IPS DF 6.9 (cell line): ENCODE measurements at regions not wholly inside any gene's neighbourhood (a gene's known extent, or its start where the extent isn't known, plus 50 kb on each side); places are given as distances from the start of the nearest gene placed in this dataset.

ENCODE experiments used
- DNase-seq: peaks from one replicate; pipeline ENCODE4 v3.0.0-alpha.2; 2013; ENCODE audit warnings: low read depth, low spot score
- H3K27ac ChIP-seq: one replicate; pipeline ENCODE4 v1.5.1; 2013; ENCODE audit warnings: low read length, control low read depth
- H3K27me3 ChIP-seq: 2 replicates; pipeline ENCODE4 v1.6.1; 2013; ENCODE audit warnings: mild to moderate bottlenecking, low read length; ENCODE audit not compliant: control insufficient read depth, insufficient read depth
- H3K36me3 ChIP-seq: 2 replicates; pipeline ENCODE4 v1.6.1; 2013; ENCODE audit warnings: low read length; ENCODE audit not compliant: control insufficient read depth, insufficient read depth
- H3K4me1 ChIP-seq: 2 replicates; pipeline ENCODE4 v1.6.1; 2013; ENCODE audit warnings: low read length; ENCODE audit not compliant: control insufficient read depth, insufficient read depth
- H3K4me3 ChIP-seq: 2 replicates; pipeline ENCODE4 v1.5.1; 2013; ENCODE audit warnings: mild to moderate bottlenecking, low read length
- H3K9me3 ChIP-seq: 2 replicates; pipeline ENCODE4 v1.6.1; 2013; ENCODE audit warnings: low read length, inconsistent platforms; ENCODE audit not compliant: control insufficient read depth, insufficient read depth
- WGBS: extraction: QIAGEN DNeasy Blood & Tissue Kit; methylation state at CpG from one replicate; pipeline ENCODE4 v1.1.7; 2013; ENCODE audit warnings: mixed read lengths, missing lambda C conversion rate; ENCODE audit not compliant: insufficient read length, insufficient coverage; 5-methylcytosine and 5-hydroxymethylcytosine counted together

DNA sequence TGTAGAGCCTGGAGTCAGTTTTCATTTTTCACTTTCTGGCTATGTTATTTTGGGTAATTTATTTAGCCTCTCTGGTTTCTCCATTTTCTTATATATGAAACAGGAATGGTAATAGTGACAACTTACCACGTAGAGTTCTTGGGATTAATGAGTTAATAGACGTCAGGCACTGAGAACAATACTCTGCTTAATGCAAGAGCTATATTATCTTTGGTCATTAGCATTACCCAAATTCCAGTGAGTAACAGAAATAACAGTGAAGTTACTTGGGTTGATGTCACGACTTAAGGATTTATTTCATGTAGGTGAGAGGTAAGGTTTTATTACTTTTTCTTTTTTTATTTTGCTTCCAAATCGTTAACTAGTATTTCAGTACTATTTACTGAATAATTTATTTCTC, 601.0 kb upstream of the GCFC2 start:
- Histone ChIP-seq H3K9me3 (no peaks in the 10 kb centered on the region), H3K4me1 (no peaks in the 10 kb centered on the region; the same call in 1 of the 2 replicates), H3K27ac (no peak overlapping the region), H3K36me3 (no peaks in the 10 kb centered on the region), H3K27me3 (no peaks in the 10 kb centered on the region), H3K4me3 (no peak overlapping the region)
- no peak for DNase-seq
- no CpG with 5 or more reads among the region's 4 CpGs for WGBS

DNA sequence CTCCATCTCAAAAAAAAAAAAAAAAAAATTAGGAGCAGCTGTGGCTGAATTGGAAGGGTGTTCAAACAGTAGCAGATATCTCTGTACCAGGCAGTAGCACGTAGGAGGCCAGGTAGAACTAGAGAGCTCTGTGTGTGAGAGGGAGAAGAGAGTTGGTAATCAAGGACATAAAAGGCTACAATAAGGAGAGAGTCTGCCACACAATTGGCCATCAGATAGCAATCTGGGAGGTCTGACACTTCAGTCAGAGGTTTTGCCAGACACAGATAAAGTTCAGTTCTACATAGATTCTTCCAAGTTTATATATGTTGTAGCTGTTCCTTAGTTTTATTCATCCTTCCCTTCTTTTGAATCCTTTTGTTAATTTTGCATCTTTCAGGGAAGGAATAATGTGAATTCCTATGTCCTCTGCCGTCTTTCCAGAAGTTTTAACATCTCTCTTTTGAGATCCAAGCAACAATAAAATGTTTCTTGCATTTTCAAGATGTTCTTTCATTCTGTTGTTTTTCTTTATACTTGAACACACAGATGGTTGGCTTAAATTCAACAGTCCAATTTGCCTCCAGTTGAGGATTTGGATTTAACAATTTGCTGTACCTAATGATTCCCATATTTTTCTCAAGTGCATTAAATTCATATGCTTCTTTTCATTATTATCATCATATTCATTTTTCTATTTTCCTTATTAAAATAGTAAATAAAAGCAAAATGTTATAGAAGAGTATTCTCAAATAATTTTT, 600.3 kb upstream of the GCFC2 start:
- no peak for DNase-seq
- no CpG with 5 or more reads among the region's 2 CpGs for WGBS
- Histone ChIP-seq H3K27ac (no peak overlapping the region), H3K9me3 (no peaks in the 10 kb centered on the region), H3K27me3 (no peaks in the 10 kb centered on the region), H3K36me3 (no peaks in the 10 kb centered on the region), H3K4me1 (no peaks in the 10 kb centered on the region; the same call in 1 of the 2 replicates), H3K4me3 (no peak overlapping the region)

DNA sequence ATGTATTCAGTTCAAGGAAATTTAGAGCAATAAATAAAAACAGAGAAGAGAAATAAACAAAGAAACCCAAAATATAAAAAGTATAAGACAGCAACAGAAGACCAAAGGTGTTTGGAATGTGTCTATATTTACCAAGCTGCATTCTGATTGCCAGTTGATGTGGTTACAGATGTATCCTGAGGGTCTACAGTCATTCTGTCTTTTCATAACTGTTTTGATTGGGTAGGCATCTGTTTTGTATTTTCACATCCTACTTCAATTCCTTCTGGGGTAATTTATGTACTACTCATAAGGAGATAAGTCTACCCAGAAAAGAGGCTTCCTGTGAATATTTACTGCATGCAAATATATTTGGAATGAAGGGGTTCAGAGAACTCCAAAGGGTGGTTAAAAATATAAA, 596.8 kb upstream of the GCFC2 start:
- H3K36me3 ChIP-seq = no peaks in the 10 kb centered on the region
- H3K4me1 ChIP-seq = no peaks in the 10 kb centered on the region; the same call in 1 of the 2 replicates
- no peak overlapping the region for H3K27ac ChIP-seq

DNA sequence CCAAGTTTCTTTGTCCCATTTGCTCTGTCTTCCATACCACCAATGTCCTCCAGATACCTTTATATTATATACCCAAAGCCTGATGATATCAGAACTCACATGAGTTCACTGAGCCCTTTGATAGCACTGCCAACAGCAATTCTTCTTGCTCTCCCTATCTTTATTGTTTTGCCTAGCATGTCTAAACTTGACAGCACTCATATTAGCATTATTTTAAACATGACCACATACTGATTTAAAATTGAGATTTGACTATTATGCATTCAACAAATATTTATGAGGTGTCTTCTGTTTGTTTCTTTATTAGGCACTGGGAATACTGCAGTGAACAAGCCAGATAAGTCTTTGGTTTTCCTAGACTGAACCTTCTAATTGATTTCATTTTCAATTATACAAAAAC, 587.3 kb upstream of the GCFC2 start:
- Histone ChIP-seq H3K4me1 (no peaks in the 10 kb centered on the region), H3K9me3 (no peaks in the 10 kb centered on the region), H3K27me3 (no peaks in the 10 kb centered on the region), H3K27ac (no peak overlapping the region), H3K4me3 (no peak overlapping the region), H3K36me3 (no peaks in the 10 kb centered on the region)
- no peak for DNase-seq

More for the DNA sequence above, 596.8 kb upstream of the GCFC2 start:
- Histone ChIP-seq H3K27me3 (no peaks in the 10 kb centered on the region), H3K9me3 (no peaks in the 10 kb centered on the region), H3K4me3 (no peak overlapping the region)
- no peak for DNase-seq

DNA sequence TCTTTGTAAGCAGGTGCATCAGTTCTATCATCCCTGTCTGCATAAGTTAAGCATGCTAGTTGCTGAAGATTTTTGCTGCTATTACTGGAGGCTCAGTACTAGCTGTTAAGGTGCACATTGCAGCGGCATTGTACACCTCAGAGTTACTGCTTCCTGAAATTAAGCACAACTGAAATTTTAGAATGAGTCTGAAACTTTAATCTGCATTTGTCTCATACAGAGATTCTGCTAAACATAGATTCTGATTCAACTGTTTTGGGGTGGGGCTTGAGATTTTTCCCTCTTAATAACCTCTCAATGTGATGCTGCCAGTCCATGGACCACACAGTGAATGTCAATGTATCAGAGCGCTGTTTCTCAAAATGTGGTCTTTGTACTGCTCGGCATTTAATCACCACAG, 585.7 kb upstream of the GCFC2 start:
- Histone ChIP-seq H3K4me1 (no peaks in the 10 kb centered on the region), H3K36me3 (no peaks in the 10 kb centered on the region), H3K9me3 (no peaks in the 10 kb centered on the region), H3K27ac (no peak overlapping the region), H3K4me3 (no peak overlapping the region), H3K27me3 (no peaks in the 10 kb centered on the region)
- WGBS = no CpG with 5 or more reads among the region's 3 CpGs
- DNase-seq = no peak

DNA sequence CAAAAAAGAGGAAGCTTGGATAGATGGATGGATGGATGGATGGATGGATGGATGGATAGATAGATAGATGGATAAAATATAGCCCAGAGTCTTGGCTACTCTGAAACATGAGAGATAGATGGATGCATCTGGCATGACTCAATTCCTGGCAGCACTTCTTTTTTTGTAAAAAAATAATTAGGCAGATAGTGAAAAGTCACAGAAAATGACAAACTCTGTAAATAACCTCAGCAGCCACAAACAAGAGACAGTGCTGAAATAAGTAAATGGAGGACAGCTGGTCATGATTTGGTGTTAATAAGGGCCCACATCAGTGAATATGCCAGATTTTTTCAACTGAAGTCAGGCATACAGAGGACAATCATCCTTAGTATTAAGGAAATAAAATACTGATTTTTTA, 585.0 kb upstream of the GCFC2 start:
- no peak for DNase-seq
- Histone ChIP-seq H3K4me1 (no peaks in the 10 kb centered on the region), H3K36me3 (no peaks in the 10 kb centered on the region), H3K9me3 (no peaks in the 10 kb centered on the region), H3K4me3 (no peak overlapping the region), H3K27ac (no peak overlapping the region), H3K27me3 (no peaks in the 10 kb centered on the region)

DNA sequence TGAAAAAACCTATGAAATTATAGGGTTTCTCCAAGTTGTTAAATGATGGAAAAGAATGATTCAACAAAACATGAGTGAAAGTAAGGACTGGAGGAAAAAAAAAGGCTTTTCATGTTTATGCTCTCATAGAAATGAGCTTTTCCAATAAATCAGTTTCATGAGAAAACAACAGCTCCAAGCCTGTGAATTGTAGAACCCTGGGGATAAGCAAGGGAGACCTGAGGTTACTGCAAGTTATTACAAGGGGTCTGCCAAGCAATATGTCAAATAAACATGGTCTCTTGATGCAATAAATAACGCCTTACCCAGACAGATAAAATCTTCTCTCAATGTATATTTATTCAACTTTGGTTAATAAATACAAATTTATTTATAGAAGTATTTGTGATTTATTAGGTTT, 577.9 kb upstream of the GCFC2 start:
- Histone ChIP-seq H3K27ac (no peak overlapping the region), H3K36me3 (no peaks in the 10 kb centered on the region), H3K27me3 (no peaks in the 10 kb centered on the region), H3K4me1 (no peaks in the 10 kb centered on the region), H3K9me3 (no peaks in the 10 kb centered on the region), H3K4me3 (no peak overlapping the region)
- no CpG with 5 or more reads among the region's 1 CpG for WGBS
- no peak for DNase-seq

DNA sequence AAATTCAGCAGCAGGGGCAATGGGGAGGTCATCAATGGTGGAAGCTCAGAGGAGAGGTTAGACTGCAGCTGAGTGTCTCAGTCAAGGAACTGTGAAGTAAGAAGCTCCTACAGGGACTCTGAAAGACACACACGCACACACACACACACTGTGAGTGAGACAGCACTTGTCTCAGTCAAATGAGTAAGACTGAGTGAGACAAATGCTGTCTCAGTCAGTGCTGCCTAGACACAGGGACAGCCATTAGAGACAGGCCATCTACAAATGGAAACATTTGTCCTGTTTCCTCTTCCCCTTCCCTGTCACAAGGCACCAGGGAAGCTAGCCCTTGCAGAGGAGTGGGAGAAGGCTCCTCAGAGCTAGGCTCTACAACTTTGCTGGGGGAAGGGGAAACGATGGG, 577.4 kb upstream of the GCFC2 start:
- H3K9me3 ChIP-seq = no peaks in the 10 kb centered on the region
- no peaks in the 10 kb centered on the region for H3K27me3 ChIP-seq
- WGBS = 100% methylated on average over 1 of the region's 2 CpGs
- no peak overlapping the region for H3K27ac ChIP-seq
- H3K4me1 ChIP-seq = no peaks in the 10 kb centered on the region
- no peaks in the 10 kb centered on the region for H3K36me3 ChIP-seq
- no peak for DNase-seq
- no peak overlapping the region for H3K4me3 ChIP-seq

DNA sequence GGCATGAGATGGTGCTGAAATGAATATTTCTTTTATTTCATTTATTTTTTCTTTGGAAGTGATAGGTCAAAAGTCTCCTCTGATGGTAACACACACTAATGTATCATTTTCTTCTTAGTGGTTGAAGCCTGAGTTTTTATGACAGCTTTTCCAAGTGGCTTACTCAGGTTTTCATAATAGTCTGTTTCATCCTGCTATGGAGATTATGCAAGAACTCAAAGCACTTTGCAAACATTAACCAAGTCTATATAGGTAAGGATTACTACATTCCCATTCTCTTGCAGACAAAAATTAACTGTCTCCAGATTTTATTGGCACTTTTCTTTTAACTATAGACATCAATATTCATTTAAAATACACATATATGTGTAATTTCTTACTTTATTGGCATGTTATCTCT, 572.6 kb upstream of the GCFC2 start:
- H3K27me3 ChIP-seq = no peaks in the 10 kb centered on the region
- H3K4me3 ChIP-seq = no peak overlapping the region
- no peak for DNase-seq
- no peak overlapping the region for H3K27ac ChIP-seq
- H3K9me3 ChIP-seq = no peaks in the 10 kb centered on the region
- H3K4me1 ChIP-seq = no peaks in the 10 kb centered on the region
- H3K36me3 ChIP-seq = no peaks in the 10 kb centered on the region; the same call in 1 of the 2 replicates

DNA sequence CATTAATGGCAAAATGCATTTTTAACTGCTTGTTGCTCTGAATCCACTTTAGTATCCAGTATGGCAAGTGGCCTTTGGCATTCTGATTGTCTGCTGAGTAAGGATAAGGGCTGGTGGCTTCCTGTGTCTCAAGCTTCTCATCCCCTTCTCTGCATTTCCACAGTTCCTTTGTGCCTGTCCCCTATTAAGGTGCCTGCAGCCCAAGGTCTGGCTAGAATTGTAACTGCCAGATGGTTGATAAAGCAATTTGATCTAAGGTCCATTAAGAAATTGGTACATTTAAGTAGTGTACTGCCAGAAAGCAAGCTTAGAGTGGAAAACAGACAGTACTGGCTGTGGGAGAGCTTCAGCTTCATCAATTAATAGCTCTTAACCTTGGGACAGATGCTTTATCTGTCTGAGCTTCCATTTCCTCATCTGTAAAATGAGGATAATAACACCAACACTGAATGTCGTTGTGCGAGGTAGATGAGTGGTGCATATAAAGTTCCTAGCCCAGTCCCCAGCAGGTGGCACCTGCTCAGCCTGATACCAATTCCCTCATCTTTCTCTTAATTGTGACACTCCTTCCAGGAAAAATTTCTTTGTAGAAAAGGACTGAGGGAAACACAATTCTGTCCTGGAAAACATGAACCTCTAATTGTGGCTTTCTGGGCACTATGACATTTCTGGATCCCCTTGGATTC, 570.6 kb upstream of the GCFC2 start:
- no peak for DNase-seq
- WGBS = no CpG with 5 or more reads among the region's 2 CpGs
- Histone ChIP-seq H3K27ac (no peak overlapping the region), H3K9me3 (no peaks in the 10 kb centered on the region), H3K4me1 (no peaks in the 10 kb centered on the region), H3K36me3 (no peaks in the 10 kb centered on the region; the same call in 1 of the 2 replicates), H3K27me3 (no peaks in the 10 kb centered on the region), H3K4me3 (no peak overlapping the region)

DNA sequence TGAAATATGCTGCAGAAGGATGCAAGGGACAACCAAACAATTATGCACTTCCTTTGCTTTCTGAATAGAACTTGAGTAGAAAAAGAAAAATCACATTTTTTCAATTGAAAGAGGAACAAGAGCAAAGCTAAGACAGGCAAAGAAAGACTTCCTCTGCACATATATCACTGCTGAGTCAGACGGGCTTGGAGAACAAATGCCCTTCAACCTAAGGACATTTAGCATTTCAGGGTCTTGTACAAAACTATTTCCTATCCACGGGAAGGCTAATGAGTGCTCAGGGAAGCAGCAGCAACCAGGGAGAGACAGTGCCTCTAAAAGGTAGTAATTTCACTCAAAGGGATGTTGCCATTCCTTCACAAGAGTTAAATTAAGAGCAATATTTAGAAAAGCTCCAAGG, 570.0 kb upstream of the GCFC2 start:
- no CpG with 5 or more reads among the region's 2 CpGs for WGBS
- Histone ChIP-seq H3K4me3 (no peak overlapping the region), H3K4me1 (no peaks in the 10 kb centered on the region), H3K27ac (no peak overlapping the region), H3K36me3 (no peaks in the 10 kb centered on the region; the same call in 1 of the 2 replicates), H3K27me3 (no peaks in the 10 kb centered on the region), H3K9me3 (no peaks in the 10 kb centered on the region)
- DNase-seq = no peak
